HG03103 (cell line): ENCODE measurements at regions not wholly inside any gene's neighbourhood (a gene's known extent, or its start where the extent isn't known, plus 50 kb on each side); places are given as distances from the start of the nearest gene placed in this dataset.

Source experiments
- ATAC-seq: cut with Tn5 transposase; IDR thresholded peaks from one replicate; pipeline ENCODE4 v1.9.1; 2021; ENCODE audit warnings: low read depth; ENCODE audit not compliant: unreplicated experiment

- no peak for ATAC-seq
These were observed 104.5 kb downstream of the RBFOX3 start for GRCh38 chr17:79506150-79506870.

- no peak for ATAC-seq
These were observed 105.7 kb downstream of the RBFOX3 start for GRCh38 chr17:79505199-79505598.

GRCh38 chr17:79504181-79504605, 106.7 kb downstream of the RBFOX3 start:
- ATAC-seq: no peak

GRCh38 chr17:79503126-79503839, 107.6 kb downstream of the RBFOX3 start:
- ATAC-seq: no peak

GRCh38 chr17:79501910-79502309, 108.9 kb downstream of the RBFOX3 start:
- no peak for ATAC-seq

- no peak for ATAC-seq
These were observed 109.9 kb downstream of the RBFOX3 start for GRCh38 chr17:79500745-79501618.

- ATAC-seq: no peak
These were observed 112.0 kb downstream of the RBFOX3 start for GRCh38 chr17:79498854-79499253.

GRCh38 chr17:79497777-79498348, 113.0 kb downstream of the RBFOX3 start:
- ATAC-seq: no peak

- ATAC-seq: no peak
These were observed 114.3 kb downstream of the RBFOX3 start for GRCh38 chr17:79496422-79497005.

- ATAC-seq: no peak
These were observed 115.2 kb downstream of the RBFOX3 start for GRCh38 chr17:79495665-79496064.

GRCh38 chr17:79491006-79491405, 119.8 kb downstream of the RBFOX3 start:
- no peak for ATAC-seq

- ATAC-seq: no peak
These were observed 120.3 kb downstream of the RBFOX3 start for GRCh38 chr17:79490530-79490929.

- ATAC-seq: no peak
These were observed 123.7 kb downstream of the RBFOX3 start for GRCh38 chr17:79487149-79487548.

GRCh38 chr17:79485991-79486390, 124.9 kb downstream of the RBFOX3 start:
- ATAC-seq: no peak

GRCh38 chr17:79485419-79485985, 125.3 kb downstream of the RBFOX3 start:
- ATAC-seq: no peak

- no peak for ATAC-seq
These were observed 126.0 kb downstream of the RBFOX3 start for GRCh38 chr17:79484600-79485418.

GRCh38 chr17:79483842-79484241, 127.0 kb downstream of the RBFOX3 start:
- no peak for ATAC-seq

GRCh38 chr17:79482727-79483521, 127.9 kb downstream of the RBFOX3 start:
- ATAC-seq: no peak
